AG10803 (cell line): ENCODE measurements at regions not wholly inside any gene's neighbourhood (a gene's known extent, or its start where the extent isn't known, plus 50 kb on each side); places are given as distances from the start of the nearest gene placed in this dataset.

Experiments
- DNase-seq: peaks from one replicate; pipeline ENCODE4 v3.0.0; 2010; ENCODE audit warnings: low read depth
- H3K4me3 ChIP-seq: 2 replicates; pipeline ENCODE4 v1.5.1; 2011; ENCODE audit warnings: mild to moderate bottlenecking, low read length, control low read depth
- CTCF ChIP-seq: conservative IDR thresholded peaks from 2 replicates; pipeline ENCODE4 v1.5.1; 2011; ENCODE audit warnings: mild to moderate bottlenecking, low read length, control low read depth, inconsistent platforms

GRCh38 chr11:134920851-134921608 is 509.0 kb upstream of the B3GAT1 start:
- H3K4me3 ChIP-seq = no peak overlapping the region
- no peak for TF ChIP-seq CTCF
- no peak for DNase-seq

- TF ChIP-seq CTCF = no peak
- H3K4me3 ChIP-seq = no peak overlapping the region
- no peak for DNase-seq
Measured at GRCh38 chr11:134916421-134917213, 504.6 kb upstream of the B3GAT1 start.

- H3K4me3 ChIP-seq = no peak overlapping the region
- no peak for TF ChIP-seq CTCF
- DNase-seq = no peak
Measured at GRCh38 chr11:134915881-134916280, 503.8 kb upstream of the B3GAT1 start.

GRCh38 chr11:134915212-134915611 is 503.2 kb upstream of the B3GAT1 start:
- no peak for TF ChIP-seq CTCF
- no peak overlapping the region for H3K4me3 ChIP-seq
- no peak for DNase-seq

GRCh38 chr11:134913999-134914590 is 502.1 kb upstream of the B3GAT1 start:
- DNase-seq = no peak
- no peak overlapping the region for H3K4me3 ChIP-seq
- TF ChIP-seq CTCF = no peak

GRCh38 chr11:134913391-134913790 is 501.3 kb upstream of the B3GAT1 start:
- DNase-seq = no peak
- no peak overlapping the region for H3K4me3 ChIP-seq
- no peak for TF ChIP-seq CTCF
